Bronchial epithelial cell (primary cell): ENCODE measurements at regions not wholly inside any gene's neighbourhood (a gene's known extent, or its start where the extent isn't known, plus 50 kb on each side); places are given as distances from the start of the nearest gene placed in this dataset.
"Not testable (repeated sequence)": the region's sequence is repeated elsewhere in the genome, so short reads cannot be mapped to it uniquely, and the experiment has no call there.

Source experiments
- DNase-seq: peaks from one replicate; pipeline ENCODE4 v3.0.0-alpha.2; 2010; ENCODE audit warnings: low read depth
- FAIRE-seq: peaks from 2 replicates; lab custom pipeline; 2011; peaks lifted over from hg19 to GRCh38; lab: Jason Lieb, UNC
- H3K27me3 ChIP-seq: 2 replicates; pipeline ENCODE4 v1.5.1; 2011; ENCODE audit warnings: low read length; ENCODE audit not compliant: control insufficient read depth, insufficient read depth
- H3K36me3 ChIP-seq: 2 replicates; pipeline ENCODE4 v1.5.1; 2011; ENCODE audit warnings: low read length; ENCODE audit not compliant: control insufficient read depth, insufficient read depth
- H3K4me3 ChIP-seq: 2 replicates; pipeline ENCODE4 v1.5.1; 2011; ENCODE audit warnings: mild to moderate bottlenecking, low read depth, low read length, control low read depth

DNA sequence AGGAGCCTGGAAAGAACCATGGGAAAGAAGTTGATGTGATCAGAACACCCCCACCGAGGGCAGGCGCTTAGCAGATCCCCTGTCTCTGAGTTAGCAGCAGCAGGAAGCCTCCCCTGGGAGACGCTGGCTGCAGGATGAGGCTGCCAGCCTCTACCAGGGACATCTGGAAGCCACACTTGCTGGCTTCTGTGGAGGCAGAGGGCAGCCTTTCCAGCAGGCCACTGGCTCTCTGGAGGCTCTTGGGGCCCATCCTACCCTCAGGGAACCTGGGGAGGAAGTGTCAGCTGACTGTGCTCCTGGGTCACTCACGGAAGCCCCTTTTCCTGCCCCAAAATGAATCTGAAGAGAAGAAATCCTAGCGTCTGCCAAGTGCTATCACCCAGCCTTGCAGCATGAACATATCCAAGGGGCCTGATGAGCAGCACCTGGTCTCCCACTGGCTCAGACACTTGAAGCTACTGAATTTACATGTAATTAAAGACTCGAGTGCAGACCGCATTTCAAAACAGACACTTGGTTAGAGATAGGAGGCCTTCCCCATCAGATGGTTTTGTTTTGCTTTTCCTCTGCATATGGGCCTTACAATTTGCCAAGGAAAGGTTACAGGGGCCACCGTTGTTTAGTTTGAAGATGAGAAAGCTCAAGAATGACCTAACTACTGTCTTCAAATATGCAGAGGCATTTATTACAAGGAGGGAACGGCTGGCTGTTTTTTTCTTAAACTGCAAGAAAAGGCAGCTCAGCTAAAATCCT is 142.1 kb downstream of the BCL2L11 start:
- FAIRE-seq, H3K36me3 ChIP-seq, H3K27me3 ChIP-seq, DNase-seq, H3K4me3 ChIP-seq: not testable (repeated sequence)

- H3K4me3 ChIP-seq, H3K27me3 ChIP-seq, DNase-seq, FAIRE-seq, H3K36me3 ChIP-seq: not testable (repeated sequence)
Observed at GRCh38 chr2:111263380-111264017, 142.8 kb downstream of the BCL2L11 start.

DNA sequence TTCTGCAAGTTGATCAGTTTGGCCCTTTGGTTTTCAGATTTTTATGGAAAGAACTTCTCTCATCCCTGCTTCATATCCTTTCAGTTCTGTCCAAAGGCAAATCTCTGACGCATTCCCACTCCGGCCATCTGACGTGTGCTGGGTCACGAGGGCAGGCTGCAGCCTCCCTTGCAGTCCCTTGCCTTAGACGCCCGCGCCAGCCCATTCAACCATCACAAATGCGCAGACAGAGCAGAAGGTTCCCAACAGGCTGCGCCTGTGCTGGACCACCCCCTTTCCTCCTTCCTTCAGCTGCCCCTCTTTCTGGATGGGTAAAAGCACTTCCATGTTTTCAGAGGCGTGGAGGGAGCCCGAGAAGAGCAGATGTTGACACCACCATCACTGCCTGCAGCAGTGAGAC is 144.2 kb downstream of the BCL2L11 start:
- FAIRE-seq, H3K27me3 ChIP-seq, DNase-seq, H3K4me3 ChIP-seq, H3K36me3 ChIP-seq: not testable (repeated sequence)

DNA sequence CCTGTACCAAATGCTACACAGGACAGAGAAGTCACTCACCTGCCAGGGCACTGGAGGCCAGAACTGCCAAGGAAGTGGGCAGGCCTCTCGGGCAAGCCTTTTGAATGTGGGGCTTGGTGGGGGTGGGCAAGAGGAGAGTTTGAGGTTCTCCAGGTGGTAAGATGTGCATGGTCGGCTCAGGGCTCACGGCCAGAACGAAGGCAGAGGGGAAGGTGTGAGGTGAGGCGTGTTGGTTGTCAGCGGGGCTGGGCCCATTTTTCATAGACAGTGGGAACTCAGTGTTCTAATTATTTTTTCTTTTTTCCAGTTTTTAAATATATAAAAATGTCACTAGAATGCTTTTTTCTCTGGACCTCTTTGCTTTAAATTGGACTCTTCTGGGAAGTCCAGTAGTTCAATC is 145.8 kb downstream of the BCL2L11 start:
- not testable (repeated sequence) for DNase-seq, H3K27me3 ChIP-seq, H3K36me3 ChIP-seq, FAIRE-seq, H3K4me3 ChIP-seq

GRCh38 chr2:111267038-111267437 is 146.3 kb downstream of the BCL2L11 start:
- H3K4me3 ChIP-seq, FAIRE-seq, H3K27me3 ChIP-seq, H3K36me3 ChIP-seq, DNase-seq: not testable (repeated sequence)

- H3K4me3 ChIP-seq, H3K27me3 ChIP-seq, DNase-seq, H3K36me3 ChIP-seq: not testable (repeated sequence)
- FAIRE-seq: peak; percentile 52
Observed at GRCh38 chr2:111269761-111270323, 149.1 kb downstream of the BCL2L11 start.

- H3K4me3 ChIP-seq, DNase-seq, H3K36me3 ChIP-seq, H3K27me3 ChIP-seq, FAIRE-seq: not testable (repeated sequence)
Observed at GRCh38 chr2:111270569-111270968, 149.9 kb downstream of the BCL2L11 start.

DNA sequence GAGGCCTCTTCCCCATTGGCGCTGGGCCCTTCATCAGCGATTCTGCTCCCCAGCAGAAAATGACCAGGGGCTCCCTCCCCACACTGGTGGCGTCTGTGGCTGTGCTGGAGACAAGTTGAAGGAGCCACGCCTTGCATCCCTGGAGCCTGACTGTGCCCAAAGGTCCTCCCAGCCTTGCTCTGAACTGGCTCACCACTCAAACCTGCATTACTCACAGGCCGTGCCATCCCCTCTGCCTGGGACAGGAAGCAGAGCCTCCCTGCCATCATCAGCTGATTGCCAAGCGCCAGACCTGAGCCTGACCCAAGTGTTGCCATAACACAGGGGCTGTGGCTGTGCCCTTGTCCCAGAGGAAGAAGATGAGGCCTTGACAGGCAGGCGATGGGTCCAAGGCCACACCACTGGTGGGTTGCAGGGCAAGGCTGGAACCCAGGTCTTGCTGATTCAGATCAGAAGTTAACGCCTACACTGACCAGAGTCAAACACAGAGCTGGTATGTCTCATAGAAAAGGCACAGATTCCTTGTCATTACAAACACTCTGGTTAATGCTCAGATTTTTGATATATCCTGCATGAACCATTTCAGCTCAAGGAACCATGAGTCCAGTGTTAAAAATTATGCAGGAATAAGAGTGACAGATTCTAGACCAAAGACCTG is 151.1 kb downstream of the BCL2L11 start:
- H3K36me3 ChIP-seq, FAIRE-seq, H3K27me3 ChIP-seq, H3K4me3 ChIP-seq, DNase-seq: not testable (repeated sequence)

DNA sequence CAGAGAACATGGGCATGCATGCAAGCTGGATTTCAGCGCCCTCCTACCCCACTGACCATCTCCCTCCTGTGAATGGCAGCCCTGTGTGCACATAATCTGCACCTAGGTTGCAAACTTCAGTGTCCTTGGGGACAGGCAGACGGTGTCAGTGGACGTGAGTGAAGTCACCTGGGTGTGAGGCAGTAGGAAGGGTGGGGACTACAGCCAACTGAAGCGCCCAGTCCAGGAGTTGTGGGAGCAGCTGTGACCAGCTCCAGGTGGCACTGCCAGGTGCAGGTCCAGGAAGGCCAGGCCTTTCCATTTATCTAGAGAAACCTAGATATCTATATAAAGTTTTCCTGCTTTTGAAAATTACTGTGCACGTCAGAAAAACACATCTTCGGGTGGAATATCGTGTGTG is 152.3 kb downstream of the BCL2L11 start:
- DNase-seq, H3K4me3 ChIP-seq, H3K36me3 ChIP-seq, FAIRE-seq, H3K27me3 ChIP-seq: not testable (repeated sequence)

GRCh38 chr2:111275047-111275853 is 154.5 kb downstream of the BCL2L11 start:
- not testable (repeated sequence) for FAIRE-seq, DNase-seq, H3K36me3 ChIP-seq, H3K27me3 ChIP-seq, H3K4me3 ChIP-seq

- FAIRE-seq, DNase-seq, H3K27me3 ChIP-seq, H3K4me3 ChIP-seq, H3K36me3 ChIP-seq: not testable (repeated sequence)
Observed at GRCh38 chr2:111275854-111276171, 155.1 kb downstream of the BCL2L11 start.

DNA sequence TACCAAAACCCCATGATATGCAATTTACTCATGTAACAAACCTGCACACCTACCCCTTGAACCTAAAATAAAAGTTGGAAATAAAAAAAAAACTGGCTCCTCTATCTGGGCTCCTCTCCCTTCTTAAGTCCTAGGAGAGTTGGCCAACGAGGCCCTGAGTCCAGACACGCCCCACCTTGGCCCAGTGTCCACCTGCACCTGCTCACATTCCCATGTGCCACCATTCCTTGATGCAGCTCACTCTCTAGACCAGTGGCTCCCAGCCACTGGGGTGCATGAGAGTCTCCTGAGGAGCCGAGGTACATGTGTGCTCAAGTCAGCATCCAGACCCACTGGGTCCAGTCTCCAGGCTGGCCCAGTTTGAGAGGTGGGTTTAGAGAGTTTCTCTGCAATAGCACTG is 157.4 kb downstream of the BCL2L11 start:
- not testable (repeated sequence) for DNase-seq, FAIRE-seq

DNA sequence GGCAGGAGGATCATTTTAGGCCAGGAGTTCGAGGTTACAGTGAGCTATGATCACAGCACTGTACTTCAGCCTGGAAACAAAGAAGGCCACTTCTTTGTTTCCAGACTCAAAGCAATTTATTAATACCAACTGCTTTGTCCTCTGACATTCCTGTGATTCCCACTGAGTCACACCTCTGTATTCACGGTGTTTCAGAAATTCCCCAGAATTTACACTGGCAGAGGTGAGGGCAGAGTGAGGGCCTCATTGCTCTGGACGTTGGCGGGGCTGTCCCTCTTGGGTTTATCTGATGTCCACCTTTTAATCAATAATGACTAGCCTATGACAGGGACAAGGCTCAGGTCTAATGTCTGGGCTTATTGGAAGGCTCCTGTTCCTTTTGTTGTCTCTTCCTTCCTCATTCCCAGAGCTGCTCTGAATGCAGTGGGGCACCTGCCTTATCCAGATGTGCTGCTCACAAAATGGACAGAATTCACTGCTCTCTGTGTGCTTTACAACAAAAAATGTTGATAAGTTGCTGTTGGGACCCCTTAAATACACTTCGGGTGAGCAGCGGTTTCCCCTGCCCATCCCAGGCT is 160.1 kb downstream of the BCL2L11 start:
- DNase-seq, H3K27me3 ChIP-seq, H3K4me3 ChIP-seq, FAIRE-seq, H3K36me3 ChIP-seq: not testable (repeated sequence)

More for the DNA sequence above, 157.4 kb downstream of the BCL2L11 start:
- not testable (repeated sequence) for H3K27me3 ChIP-seq, H3K36me3 ChIP-seq, H3K4me3 ChIP-seq
